Right lobe of liver (tissue), 6 donors: ENCODE measurements at regions not wholly inside any gene's neighbourhood (a gene's known extent, or its start where the extent isn't known, plus 50 kb on each side); places are given as distances from the start of the nearest gene placed in this dataset.

Experiments used
- ATAC-seq, 4 donors: fragments of 200-7000 bp; cut with Tn5 transposase; one replicate each; pipeline ENCODE4 v1.9.1; 2020; ENCODE audit warnings: mild to moderate bottlenecking in 4 of 4, moderate library complexity in 4 of 4
- DNase-seq, 3 donors: peaks; one replicate each; pipeline ENCODE4 v3.0.0-alpha.2; 2020
- H3K27ac ChIP-seq, 3 donors: fragments of 200-600 bp; one replicate each; pipeline ENCODE4 v1.8.0; 2022
- H3K27me3 ChIP-seq, 2 donors: fragments of 200-600 bp; one replicate each; pipeline ENCODE4 v1.8.0; 2022
- H3K36me3 ChIP-seq, 4 donors: fragments of 200-600 bp; sonication (generic) in 1 of 4; one replicate each; pipeline versions ENCODE4 v1.5.1 to v1.8.0; 2017 to 2022; ENCODE audit warnings: control low read depth in 1 of 4
- H3K4me1 ChIP-seq, 4 donors: fragments of 200-600 bp; sonication (generic) in 1 of 4; one replicate each; pipeline versions ENCODE4 v1.5.1 to v1.8.0; 2017 to 2022; ENCODE audit warnings: control low read depth in 1 of 4
- H3K4me3 ChIP-seq, 3 donors: fragments of 200-600 bp; one replicate each; pipeline ENCODE4 v1.8.0; 2022
- H3K9me3 ChIP-seq, 4 donors: fragments of 200-600 bp; sonication (generic) in 1 of 4; one replicate each; pipeline versions ENCODE4 v1.5.1 to v1.8.0; 2017 to 2022; ENCODE audit warnings: control low read depth in 1 of 4
- CTCF ChIP-seq, 4 donors: fragments of 200-600 bp in 3 of 4; fragments of 450-650 bp in 1 of 4; IDR thresholded peaks; one replicate each; pipeline versions ENCODE4 v1.5.1 to v1.8.0; 2016 to 2022; ENCODE audit warnings: antibody characterized with exemption in 4 of 4, mild to moderate bottlenecking in 2 of 4
- POLR2A ChIP-seq: fragments of 450-650 bp; IDR thresholded peaks from one replicate; pipeline ENCODE4 v1.6.1; 2017; ENCODE audit warnings: antibody characterized with exemption, mild to moderate bottlenecking
- WGBS: methylation state at CpG from one replicate; pipeline ENCODE4 v1.1.6; 2018; ENCODE audit warnings: low coverage, low lambda C conversion rate; ENCODE audit not compliant: insufficient coverage; ENCODE audit errors: missing lambda C conversion rate; 5-methylcytosine and 5-hydroxymethylcytosine counted together
- intact Hi-C, 2 donors: fragments of 100-400 bp; cut with DNase I; formaldehyde crosslinking; loops; one replicate each; pipeline versions ENCODE4 v1.11.2 to v1.14.1; 2022
- donor health status: DM: no; HTN: yes; CAD: no.
- donor health status: DM: no; HTN: no; CAD: no.
- donor health status: DM: no; HTN: no; CAD: no.
- donor health status: DM: no; HTN: yes; CAD: no.
- donor health status: DM: no; HTN: yes; CAD: no.

- Histone ChIP-seq H3K4me3 (no peak overlapping the region), H3K36me3 (no peaks in the 10 kb centered on the region), H3K27ac (no peak overlapping the region), H3K4me1 (no peaks in the 10 kb centered on the region), H3K9me3 (no peaks in the 10 kb centered on the region), H3K27me3 (no peaks in the 10 kb centered on the region)
- no peak for DNase-seq
- 15% methylated on average over 4 of the region's 4 CpGs for WGBS
- intact Hi-C loops, result no loop called here
- no peak for ATAC-seq
- no peak for TF ChIP-seq POLR2A
These were observed 341.5 kb downstream of the CASP12 start for GRCh38 chr11:104556606-104557301.

GRCh38 chr11:104549019-104549418 is 349.2 kb downstream of the CASP12 start:
- Histone ChIP-seq H3K36me3 (no peaks in the 10 kb centered on the region), H3K27ac (no peak overlapping the region), H3K4me3 (no peak overlapping the region), H3K4me1 (no peaks in the 10 kb centered on the region), H3K27me3 (no peaks in the 10 kb centered on the region), H3K9me3 (no peaks in the 10 kb centered on the region)
- TF ChIP-seq CTCF (IDR thresholded peaks at IDR 0.05) (no peak), POLR2A (no peak)
- ATAC-seq (no peak), DNase-seq (no peak)
- intact Hi-C loops, result no loop called here
- WGBS, result 50% methylated on average over 1 of the region's 1 CpG

- Histone ChIP-seq H3K27me3 (no peaks in the 10 kb centered on the region), H3K36me3 (no peaks in the 10 kb centered on the region), H3K4me3 (no peak overlapping the region), H3K4me1 (no peaks in the 10 kb centered on the region), H3K9me3 (no peaks in the 10 kb centered on the region), H3K27ac (no peak overlapping the region)
- DNase-seq (no peak), ATAC-seq (no peak)
- WGBS, result 59% methylated on average over 3 of the region's 3 CpGs
- TF ChIP-seq POLR2A (no peak), CTCF (IDR thresholded peaks at IDR 0.05) (no peak)
- intact Hi-C loops, result no loop called here
These were observed 350.1 kb downstream of the CASP12 start for GRCh38 chr11:104547996-104548661.

- 63% methylated on average over 2 of the region's 2 CpGs for WGBS
- Histone ChIP-seq H3K4me1 (no peaks in the 10 kb centered on the region), H3K36me3 (no peaks in the 10 kb centered on the region), H3K4me3 (no peak overlapping the region), H3K27me3 (no peaks in the 10 kb centered on the region), H3K9me3 (no peaks in the 10 kb centered on the region), H3K27ac (no peak overlapping the region)
- ATAC-seq (no peak), DNase-seq (no peak)
- intact Hi-C loops, result no loop called here
- no peak for TF ChIP-seq CTCF (IDR thresholded peaks at IDR 0.05)
- no peak for TF ChIP-seq POLR2A
These were observed 351.8 kb downstream of the CASP12 start for GRCh38 chr11:104546501-104546900.

- Histone ChIP-seq H3K4me1 (no peaks in the 10 kb centered on the region), H3K9me3 (no peaks in the 10 kb centered on the region), H3K27ac (no peak overlapping the region), H3K36me3 (no peaks in the 10 kb centered on the region), H3K27me3 (no peaks in the 10 kb centered on the region), H3K4me3 (no peak overlapping the region)
- ATAC-seq (no peak), DNase-seq (no peak)
- TF ChIP-seq POLR2A, result no peak
- no peak for TF ChIP-seq CTCF (IDR thresholded peaks at IDR 0.05)
- intact Hi-C loops, result no loop called here
- WGBS, result 38% methylated on average over 1 of the region's 1 CpG
These were observed 356.6 kb downstream of the CASP12 start for GRCh38 chr11:104541701-104542100.
